Prostate gland (tissue), 2 donors: ENCODE measurements at regions not wholly inside any gene's neighbourhood (a gene's known extent, or its start where the extent isn't known, plus 50 kb on each side); places are given as distances from the start of the nearest gene placed in this dataset.

Experiments used
- CTCF ChIP-seq, 4 experiments: fragments of 200-600 bp in 2 of 4; fragments of 450-650 bp in 2 of 4; sonication (generic) in 2 of 4; IDR thresholded peaks; 1 replicate in 3 of 4; 2 replicates in 1 of 4; pipeline ENCODE4 v1.5.1; 2016 to 2019; ENCODE audit warnings: antibody characterized with exemption in 4 of 4, mild to moderate bottlenecking in 2 of 4, moderate library complexity in 2 of 4
- POLR2A ChIP-seq: fragments of 450-650 bp; IDR thresholded peaks from one replicate; pipeline ENCODE4 v1.6.1; 2016; ENCODE audit warnings: antibody characterized with exemption, mild to moderate bottlenecking
- POLR2AphosphoS5 ChIP-seq: sonication (generic); formaldehyde crosslinking; IDR thresholded peaks from one replicate; pipeline ENCODE4 v1.6.1; 2017; ENCODE audit warnings: antibody characterized with exemption

GRCh38 chr5:74390306-74390637, 250.3 kb downstream of the ENC1 start:
- no peak for TF ChIP-seq POLR2AphosphoS5
- TF ChIP-seq POLR2A, result no peak
- no peak for TF ChIP-seq CTCF (IDR thresholded peaks at IDR 0.05)
